ENCODE measurements at regions not wholly inside any gene's neighbourhood (a gene's known extent, or its start where the extent isn't known, plus 50 kb on each side); places are given as distances from the start of the nearest gene placed in this dataset.

- Mint-ChIP-seq H3K4me3 (no peak overlapping the region), H3K27ac (no peak overlapping the region), H3K9me3 (peaks cover 3% of the 10 kb centered on the region), H3K4me1 (peaks cover 32% of the 10 kb centered on the region), H3K27me3 (ENCODE audit: low read depth) (peaks cover 14% of the 10 kb centered on the region), H3K36me3 (ENCODE audit: low read depth) (no peaks in the 10 kb centered on the region)
- no peak for TF ChIP-seq CTCF (IDR thresholded peaks at IDR 0.05; ENCODE audit: unreplicated experiment in 3 of 3)
These were observed 226.9 kb upstream of the RREB1 start for GRCh38 chr6:6880745-6881437.

- Mint-ChIP-seq H3K4me1 (peaks cover 31% of the 10 kb centered on the region), H3K27ac (no peak overlapping the region), H3K27me3 (ENCODE audit: low read depth) (peaks cover 11% of the 10 kb centered on the region), H3K36me3 (ENCODE audit: low read depth) (no peaks in the 10 kb centered on the region), H3K9me3 (peaks cover 3% of the 10 kb centered on the region), H3K4me3 (no peak overlapping the region)
- no peak for TF ChIP-seq CTCF (IDR thresholded peaks at IDR 0.05; ENCODE audit: unreplicated experiment in 3 of 3)
These were observed 226.1 kb upstream of the RREB1 start for GRCh38 chr6:6881438-6882225.

GRCh38 chr6:6882592-6882991, 225.2 kb upstream of the RREB1 start:
- Mint-ChIP-seq H3K36me3 (ENCODE audit: low read depth) (no peaks in the 10 kb centered on the region), H3K4me1 (peaks cover 26% of the 10 kb centered on the region), H3K27ac (no peak overlapping the region), H3K4me3 (no peak overlapping the region), H3K27me3 (ENCODE audit: low read depth) (peaks cover 11% of the 10 kb centered on the region), H3K9me3 (no peaks in the 10 kb centered on the region)
- TF ChIP-seq CTCF (IDR thresholded peaks at IDR 0.05; ENCODE audit: unreplicated experiment in 3 of 3) = no peak

GRCh38 chr6:6883011-6883410, 224.8 kb upstream of the RREB1 start:
- Mint-ChIP-seq H3K27ac (no peak overlapping the region), H3K9me3 (no peaks in the 10 kb centered on the region), H3K36me3 (ENCODE audit: low read depth) (no peaks in the 10 kb centered on the region), H3K27me3 (ENCODE audit: low read depth) (peaks cover 11% of the 10 kb centered on the region), H3K4me1 (peaks cover 26% of the 10 kb centered on the region), H3K4me3 (no peak overlapping the region)
- TF ChIP-seq CTCF (IDR thresholded peaks at IDR 0.05; ENCODE audit: unreplicated experiment in 3 of 3) = no peak

- Mint-ChIP-seq H3K4me3 (no peak overlapping the region), H3K27ac (no peak overlapping the region), H3K4me1 (peaks cover 22% of the 10 kb centered on the region), H3K36me3 (ENCODE audit: low read depth) (no peaks in the 10 kb centered on the region), H3K27me3 (ENCODE audit: low read depth) (peaks cover 5% of the 10 kb centered on the region), H3K9me3 (no peaks in the 10 kb centered on the region)
- no peak for TF ChIP-seq CTCF (IDR thresholded peaks at IDR 0.05; ENCODE audit: unreplicated experiment in 3 of 3)
These were observed 223.6 kb upstream of the RREB1 start for GRCh38 chr6:6884193-6884627.
